A673 (cell line): ENCODE measurements at regions not wholly inside any gene's neighbourhood (a gene's known extent, or its start where the extent isn't known, plus 50 kb on each side); places are given as distances from the start of the nearest gene placed in this dataset.

Source experiments
- EZH2 ChIP-seq: fragments of 200-600 bp; sonication (generic); IDR thresholded peaks from 2 replicates; pipeline ENCODE4 v1.6.1; 2017; ENCODE audit warnings: borderline replicate concordance, low read depth, mild to moderate bottlenecking, mixed read lengths, antibody characterized with exemption, low read length; ENCODE audit not compliant: poor library complexity, severe bottlenecking
- TF ChIP-seq, protein P1 (sequence below): fragments of 300-800, 200-600 bp; sonication (generic); conservative IDR thresholded peaks from 2 replicates; pipeline ENCODE4 v1.5.1; 2017; ENCODE audit warnings: low read depth, mild to moderate bottlenecking, antibody characterized with exemption, low read length, moderate library complexity, mixed read lengths

DNA sequence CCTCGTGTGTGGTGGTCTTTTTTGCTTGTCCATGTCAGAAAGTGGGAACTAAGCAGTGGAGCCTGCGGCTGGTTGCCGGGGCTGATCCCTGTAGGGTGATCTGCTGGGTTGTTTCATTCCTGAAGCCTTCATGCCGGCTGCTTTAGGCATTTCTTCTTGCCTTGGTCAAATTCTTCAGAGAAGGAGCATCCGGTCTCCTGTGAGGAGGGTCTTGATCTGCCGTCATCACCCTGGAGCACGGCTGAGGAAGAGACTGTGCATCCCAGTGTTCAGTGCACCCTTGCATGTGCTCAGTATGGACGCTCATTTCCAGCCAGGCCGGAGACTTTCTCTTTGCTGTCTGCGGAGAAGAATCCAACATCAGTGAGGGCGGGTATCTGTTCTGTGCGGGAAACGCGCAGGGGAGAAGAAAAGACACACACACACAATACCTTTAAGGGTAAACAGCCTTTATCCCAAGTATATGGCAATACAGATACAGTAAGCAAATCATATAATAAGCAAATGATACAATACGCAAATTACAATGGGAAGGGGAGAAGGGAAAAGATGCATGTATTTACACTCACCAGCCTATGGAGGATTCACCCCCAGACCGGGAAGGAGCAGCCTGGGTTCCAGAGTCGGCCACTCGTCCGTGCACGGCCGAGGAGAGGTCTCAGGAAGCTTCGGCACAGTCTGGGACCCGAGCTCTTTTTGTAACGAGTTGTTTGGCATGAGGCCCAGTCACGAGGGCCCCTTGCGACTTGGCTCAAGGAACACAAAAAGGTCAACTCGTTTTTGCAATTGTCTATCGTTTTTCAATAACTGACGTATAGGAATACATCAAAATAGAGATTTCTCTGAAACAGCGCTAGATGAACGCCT, 1366.8 kb upstream of the TMEM132C start:
- TF ChIP-seq, protein P1, sequence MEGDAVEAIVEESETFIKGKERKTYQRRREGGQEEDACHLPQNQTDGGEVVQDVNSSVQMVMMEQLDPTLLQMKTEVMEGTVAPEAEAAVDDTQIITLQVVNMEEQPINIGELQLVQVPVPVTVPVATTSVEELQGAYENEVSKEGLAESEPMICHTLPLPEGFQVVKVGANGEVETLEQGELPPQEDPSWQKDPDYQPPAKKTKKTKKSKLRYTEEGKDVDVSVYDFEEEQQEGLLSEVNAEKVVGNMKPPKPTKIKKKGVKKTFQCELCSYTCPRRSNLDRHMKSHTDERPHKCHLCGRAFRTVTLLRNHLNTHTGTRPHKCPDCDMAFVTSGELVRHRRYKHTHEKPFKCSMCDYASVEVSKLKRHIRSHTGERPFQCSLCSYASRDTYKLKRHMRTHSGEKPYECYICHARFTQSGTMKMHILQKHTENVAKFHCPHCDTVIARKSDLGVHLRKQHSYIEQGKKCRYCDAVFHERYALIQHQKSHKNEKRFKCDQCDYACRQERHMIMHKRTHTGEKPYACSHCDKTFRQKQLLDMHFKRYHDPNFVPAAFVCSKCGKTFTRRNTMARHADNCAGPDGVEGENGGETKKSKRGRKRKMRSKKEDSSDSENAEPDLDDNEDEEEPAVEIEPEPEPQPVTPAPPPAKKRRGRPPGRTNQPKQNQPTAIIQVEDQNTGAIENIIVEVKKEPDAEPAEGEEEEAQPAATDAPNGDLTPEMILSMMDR, result no peak
- TF ChIP-seq EZH2, result no peak
